Epidermal melanocyte (primary cell): ENCODE measurements at regions not wholly inside any gene's neighbourhood (a gene's known extent, or its start where the extent isn't known, plus 50 kb on each side); places are given as distances from the start of the nearest gene placed in this dataset.

Source experiments
- DNase-seq: peaks from one replicate; pipeline ENCODE4 v3.0.0; 2011; ENCODE audit warnings: low spot score; ENCODE audit not compliant: insufficient read length

DNA sequence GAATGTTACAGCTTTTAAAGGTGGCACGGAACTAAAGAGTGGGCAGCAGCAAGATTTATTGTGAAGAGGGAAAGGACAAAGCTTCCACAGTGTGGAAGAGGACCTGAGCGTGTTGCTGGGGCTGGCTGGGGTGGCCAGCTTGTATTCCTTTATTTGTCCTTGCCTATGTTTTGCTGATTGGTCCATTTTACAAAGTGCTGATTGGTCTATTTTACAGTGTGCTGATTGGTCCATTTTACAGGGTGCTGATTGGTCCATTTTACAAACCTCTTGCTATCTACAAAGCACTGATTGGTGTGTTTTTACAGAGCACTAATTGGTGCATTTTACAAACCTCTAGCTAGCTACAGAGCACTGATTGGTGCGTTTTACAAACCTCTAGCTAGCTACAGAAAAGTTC, 109.7 kb upstream of the DDX18 start:
- no peak for DNase-seq

DNA sequence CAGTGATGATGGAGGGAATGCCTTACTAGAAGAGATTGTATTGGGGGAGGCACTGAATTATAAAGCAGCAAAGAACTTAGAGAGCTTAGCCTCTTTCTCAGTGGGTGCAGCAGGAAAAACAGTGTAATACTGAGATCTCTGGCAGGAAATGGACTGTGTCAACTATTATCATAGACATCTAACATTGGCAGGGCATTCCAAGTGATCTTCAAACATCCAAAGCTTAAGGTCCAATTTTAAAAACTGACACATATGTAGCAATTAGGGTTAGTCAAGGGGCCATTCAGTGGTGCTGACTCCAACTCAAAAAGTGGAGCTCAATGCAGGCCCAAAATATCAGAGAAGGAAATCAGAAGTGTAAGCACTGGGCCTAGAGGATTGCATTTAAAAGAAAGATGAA, 106.6 kb upstream of the DDX18 start:
- DNase-seq = no peak

DNA sequence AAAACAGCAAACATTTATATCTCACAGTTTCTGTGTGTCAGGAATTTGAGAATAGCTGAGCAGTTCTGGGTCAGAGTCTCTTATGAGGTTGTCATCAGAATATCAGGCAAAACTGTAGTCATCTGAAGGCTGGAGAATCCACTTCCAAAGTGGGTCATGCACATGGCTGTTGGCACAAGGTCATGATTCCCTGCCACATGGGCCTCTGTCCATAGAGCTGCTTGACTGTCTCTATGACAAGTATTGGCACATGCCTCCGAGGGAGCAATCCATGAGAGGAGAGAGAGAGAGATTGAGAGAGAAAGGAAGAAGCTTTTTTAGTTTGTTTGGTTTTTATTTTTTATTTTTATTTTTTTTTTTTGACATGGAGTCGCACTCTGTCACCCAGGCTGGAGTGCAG, 101.8 kb upstream of the DDX18 start:
- no peak for DNase-seq

DNA sequence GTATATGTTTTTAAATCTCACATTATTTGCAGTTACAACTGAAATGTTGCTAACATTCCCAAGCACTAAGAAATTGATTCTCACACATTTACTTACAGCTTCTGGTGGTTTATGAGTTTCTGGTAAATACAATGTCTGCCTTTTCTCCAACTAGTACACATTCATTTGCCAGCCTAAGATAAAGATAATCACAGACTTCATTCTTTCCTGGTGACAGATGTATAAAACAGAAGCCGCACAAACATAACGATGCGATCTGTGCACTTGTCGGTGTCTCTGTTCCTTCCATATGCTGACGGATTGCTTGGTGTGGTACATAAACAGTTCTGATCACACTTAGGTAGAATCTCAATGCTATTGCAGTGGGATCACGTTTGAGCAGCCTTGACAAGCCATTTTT, 100.4 kb upstream of the DDX18 start:
- no peak for DNase-seq

DNA sequence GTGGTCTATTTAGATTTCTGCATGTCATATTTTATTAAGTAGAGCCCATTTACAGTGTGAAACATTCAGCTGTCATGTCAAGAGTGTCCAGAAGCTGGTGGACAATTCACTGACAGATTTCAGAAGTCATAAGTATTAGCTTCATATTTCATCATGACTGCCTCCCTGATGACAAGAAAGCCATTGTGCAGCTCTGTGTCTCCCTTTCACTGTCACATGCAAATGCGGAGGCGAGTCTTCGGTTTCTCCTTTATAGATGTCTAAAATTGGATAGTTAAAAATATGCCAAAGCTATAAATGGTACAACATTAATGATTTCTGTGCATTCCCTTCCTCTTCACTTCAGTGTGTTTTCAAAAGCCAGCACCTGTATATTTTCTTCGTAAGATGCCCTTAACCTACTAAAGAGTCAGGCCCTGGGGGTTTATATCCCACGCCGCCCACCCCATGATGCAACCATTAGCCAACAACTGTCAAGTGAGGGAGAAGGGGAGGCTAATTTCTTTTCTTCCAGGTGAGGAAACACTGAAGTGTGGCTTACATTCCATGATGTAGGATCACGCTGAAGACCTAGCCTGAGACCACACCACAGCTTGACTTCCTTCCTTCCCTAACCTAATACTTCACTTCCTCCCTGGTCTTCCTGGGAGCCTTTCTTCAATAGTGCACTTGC, 99.6 kb upstream of the DDX18 start:
- DNase-seq = no peak

DNA sequence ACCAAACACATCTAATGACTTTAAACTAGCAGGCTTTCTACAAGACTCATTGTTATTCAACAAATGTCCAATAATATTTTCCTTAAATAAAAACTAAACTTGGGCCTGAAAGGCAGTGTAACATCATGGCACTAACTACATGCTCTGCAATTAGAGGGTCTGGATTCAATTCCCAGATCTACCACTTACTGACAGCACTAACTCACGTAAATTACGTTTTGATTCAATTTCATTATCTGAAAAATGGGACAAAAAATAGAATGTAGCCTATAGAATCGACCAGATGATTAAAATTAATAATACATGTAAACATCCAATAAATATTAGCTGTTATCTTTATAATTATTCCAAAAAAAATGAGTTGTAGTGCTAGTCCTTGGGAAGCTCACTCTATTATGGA, 98.0 kb upstream of the DDX18 start:
- no peak for DNase-seq

DNA sequence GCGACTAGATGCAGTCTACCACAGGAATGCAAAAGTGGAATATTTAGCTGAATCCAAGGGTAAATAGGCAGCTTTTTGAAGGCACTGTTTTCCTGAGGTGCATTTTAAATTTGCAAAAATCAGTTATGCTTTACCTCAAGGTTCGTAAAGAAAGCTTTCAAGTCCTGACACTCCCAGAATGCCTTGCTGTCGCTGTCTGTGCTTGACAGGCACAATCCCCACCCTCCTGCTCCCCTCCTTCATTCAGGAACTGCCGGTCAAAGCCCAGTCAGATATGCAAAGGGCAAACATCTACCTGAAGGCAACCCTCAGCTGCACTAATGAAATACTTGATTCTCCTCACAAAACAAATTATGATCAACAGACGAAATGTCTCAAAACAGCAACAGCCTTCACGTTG, 97.4 kb upstream of the DDX18 start:
- DNase-seq = no peak

DNA sequence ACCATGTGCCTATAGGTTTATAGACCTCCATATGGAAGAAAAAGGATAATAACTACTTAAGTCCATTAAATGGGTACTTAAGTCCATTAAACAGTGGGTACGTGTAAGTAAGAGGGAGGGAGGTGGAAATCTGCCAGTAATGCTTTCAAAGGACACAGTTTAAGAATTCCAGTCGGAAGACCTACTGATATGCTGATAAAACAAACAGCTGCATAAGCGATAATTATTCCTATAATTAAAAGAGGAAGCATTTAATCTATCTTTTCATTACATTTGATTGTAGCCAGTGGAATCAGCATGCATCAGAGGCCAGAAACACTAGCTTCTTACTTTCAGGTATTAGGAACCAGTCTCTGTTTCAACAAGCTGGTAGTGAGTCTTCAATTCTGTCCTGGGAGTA, 96.4 kb upstream of the DDX18 start:
- no peak for DNase-seq

DNA sequence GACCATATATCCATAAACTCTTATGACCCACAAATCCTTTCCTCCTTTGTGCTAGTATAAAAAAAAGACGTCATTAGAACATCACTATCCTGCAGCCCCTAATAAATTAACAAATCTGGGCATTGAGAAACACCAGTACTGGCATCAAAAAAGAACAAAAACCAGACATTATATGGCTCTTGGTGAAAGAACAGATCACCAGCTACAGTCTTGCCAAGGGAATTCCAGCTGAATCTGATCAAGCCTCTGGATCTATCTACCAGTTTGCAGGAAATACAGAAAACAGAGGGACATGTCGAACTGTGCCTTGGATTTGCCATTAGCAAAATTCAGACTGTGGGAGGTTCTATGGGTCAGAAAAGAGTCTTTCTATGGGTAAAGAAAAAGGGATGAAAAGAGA, 93.7 kb upstream of the DDX18 start:
- no peak for DNase-seq

DNA sequence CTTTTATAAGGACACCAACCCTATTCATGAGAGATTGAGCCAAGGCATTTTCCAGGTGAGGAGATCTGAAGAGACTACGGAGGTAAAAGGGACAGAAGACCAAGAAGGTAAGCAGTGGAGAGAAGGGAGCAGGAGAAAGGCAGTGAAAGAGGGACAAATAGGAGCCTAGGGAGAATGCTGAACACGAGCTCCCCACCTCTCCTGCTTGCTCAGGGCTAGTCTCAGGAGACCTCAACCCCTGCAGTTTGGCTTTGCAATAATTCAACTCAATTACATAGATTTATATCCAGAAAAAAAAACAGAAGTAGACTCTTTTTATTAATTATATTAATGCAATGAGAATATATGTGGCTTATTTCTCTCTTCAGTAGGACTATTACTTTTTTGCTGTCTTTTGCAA, 91.0 kb upstream of the DDX18 start:
- DNase-seq = no peak

DNA sequence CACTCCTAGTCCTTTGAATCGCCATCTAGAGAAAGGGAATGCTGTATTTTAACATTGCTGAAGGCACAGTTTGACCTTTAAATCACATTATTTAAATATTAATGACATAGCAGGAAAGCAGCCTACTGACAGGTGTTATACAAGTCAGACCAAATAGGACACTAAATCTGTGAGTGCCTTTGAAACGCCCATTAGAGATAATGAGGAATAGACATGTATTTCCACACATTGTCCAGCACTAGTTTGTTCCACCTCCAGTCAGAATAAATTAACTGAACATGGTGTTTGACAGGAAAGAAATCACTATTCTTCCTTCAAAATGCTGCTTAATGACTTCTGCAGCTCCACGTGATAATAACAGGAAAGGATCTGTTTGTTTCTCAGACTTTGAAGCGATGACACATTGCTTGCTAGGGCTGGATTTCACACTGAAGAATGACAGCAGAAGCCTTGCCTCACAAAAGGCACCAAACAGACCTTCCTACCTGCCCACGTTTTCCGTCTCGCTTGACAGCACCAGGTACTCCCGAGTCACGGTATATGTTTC, 90.5 kb upstream of the DDX18 start:
- DNase-seq = no peak

DNA sequence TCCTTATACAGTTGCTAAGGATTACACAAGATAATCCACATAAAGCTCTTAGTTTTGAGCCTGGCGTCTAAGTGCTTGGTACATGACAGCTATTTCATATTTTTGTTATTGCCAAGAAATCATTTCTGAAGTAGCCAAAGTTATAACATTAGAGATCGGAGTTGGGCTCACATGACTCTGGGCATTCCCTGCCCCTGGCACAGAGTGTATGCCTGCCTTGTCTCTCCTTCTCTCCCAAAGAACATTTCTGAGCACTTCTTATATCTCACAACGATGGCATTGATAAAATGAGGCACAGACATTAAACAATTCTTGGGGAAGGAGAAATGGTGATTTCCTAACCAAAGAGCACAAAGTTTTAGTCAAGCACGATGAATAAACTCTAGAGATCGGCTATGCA, 87.7 kb upstream of the DDX18 start:
- DNase-seq = peak; percentile 63

DNA sequence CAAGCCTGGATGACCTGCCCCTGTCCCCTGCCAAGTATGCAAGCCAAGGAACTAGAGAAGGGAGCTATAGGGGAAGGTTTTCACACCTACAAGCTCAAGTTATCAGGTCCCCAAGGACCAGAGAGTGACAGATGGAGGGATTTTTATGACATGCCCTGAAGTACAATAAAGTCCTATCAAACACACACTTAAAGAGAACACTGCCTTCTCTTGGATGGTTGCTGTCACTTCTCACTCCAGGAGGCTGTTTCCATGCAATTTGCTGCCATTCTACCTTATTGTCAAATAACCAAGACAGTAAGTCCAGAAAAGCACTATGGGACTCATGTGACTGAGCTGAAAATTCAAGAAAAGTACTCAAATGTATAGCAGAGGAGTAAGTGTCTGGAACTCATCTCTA, 76.6 kb upstream of the DDX18 start:
- no peak for DNase-seq

DNA sequence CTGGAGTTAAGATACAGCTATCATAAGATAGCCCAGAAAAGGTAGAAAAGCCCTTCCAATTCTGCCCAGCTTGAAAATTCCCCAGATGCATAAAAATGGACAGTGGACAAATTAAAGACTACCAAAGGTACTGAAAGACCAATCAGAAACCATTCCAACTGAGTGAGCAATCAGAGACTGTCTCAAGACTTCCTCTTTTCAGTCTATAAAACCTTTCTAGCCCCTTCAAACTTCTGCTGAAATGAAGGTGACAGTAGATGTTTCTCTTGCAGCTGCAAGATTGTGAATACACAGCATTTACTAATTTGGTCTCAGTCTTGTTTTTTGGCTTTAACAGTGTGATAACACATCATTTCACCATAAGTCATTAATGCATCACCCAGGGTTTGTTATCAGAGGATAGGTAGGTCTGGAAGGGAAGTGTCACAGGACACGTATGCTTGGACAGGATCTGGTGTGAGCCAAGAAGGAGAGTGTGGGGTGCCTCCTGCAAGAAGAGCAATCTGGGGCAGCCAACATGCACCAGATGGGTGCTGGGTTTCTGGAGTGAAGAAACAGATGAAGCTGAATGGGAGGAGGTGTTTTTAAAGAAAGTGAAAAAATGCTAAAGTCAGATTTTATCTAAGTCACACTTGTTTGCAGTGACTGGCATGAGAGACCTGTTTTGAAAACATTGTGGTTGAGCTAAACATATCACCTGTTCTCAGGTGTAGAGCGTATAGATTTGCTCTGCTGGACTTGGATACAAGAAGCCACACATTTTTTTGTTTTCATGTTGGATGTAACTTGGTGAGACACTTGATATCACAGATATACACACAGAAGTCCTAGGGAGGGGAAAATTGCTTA, 75.3 kb upstream of the DDX18 start:
- no peak for DNase-seq

DNA sequence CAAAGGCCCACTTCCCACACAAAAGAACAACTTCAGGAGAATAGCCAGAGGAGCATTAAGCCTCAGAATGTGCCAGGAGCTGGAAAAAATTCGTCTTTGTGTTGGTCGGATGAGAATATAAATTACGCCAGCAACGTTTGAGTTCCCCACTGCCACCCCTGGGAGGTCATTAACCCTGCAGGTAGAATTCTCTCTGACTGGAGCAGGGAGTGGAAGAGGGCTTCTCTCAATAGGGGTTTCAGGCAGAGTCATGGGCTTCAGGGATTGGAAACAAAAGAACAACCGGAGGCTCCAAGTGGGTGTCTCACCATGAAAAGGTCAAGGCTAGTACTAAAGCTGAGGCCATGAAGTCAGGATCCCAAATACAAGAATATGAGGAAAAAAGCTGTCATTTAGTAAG, 69.0 kb upstream of the DDX18 start:
- no peak for DNase-seq

DNA sequence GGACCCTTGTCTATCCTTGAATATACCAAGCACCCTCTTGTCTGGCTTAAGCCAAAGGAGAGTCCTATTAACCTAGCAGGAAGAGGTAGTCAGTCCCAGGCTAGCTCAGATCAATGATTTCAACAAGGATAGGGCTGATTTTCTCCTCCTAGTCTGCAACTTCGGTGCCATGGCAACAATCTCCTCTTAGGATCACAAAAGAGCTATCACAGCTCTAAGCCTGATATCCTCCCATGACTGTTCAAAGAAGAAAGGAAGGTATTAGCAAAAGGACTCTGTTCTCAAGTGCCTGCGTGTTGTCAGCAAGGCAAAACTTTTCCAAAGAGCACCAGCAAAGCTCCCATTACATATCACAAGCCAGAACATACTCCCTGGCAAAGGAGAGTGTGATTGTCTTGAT, 58.7 kb upstream of the DDX18 start:
- no peak for DNase-seq

DNA sequence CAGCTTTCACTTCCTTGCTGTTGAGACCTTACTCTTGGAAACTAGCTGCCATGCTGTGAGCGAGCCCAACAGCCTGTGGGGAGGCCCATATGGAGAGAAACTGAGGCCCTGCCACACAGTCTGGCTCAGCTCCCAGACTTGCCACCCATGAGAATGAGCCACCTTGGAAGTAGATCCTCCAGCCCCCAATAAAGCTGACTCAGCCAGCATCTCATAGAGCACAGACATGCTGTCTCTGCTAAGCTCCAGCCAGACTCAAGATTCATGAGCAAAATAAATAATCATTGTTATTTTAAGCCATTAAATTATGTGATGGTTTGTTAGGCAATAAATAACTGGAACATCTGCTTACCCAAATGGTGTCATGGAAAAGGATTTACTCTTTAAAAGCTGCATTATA, 53.6 kb upstream of the DDX18 start:
- DNase-seq = no peak

DNA sequence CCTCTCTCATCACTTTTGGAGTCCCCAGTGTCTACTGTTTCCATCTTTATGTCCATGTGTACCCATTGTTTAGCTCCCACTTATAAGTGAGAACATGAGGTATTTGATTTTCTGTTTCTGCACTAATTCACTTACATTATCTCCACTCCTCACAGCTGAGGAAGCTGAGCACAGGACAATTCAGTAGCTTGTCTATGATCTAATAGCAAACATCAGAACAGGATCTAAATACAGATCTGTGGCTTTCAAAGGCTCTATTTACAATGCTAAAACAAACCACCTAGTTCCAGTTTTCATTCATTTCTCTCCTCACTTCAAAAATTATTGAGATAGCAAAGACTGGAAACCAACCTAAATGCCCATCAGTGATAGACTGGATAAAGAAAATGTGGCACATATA, 52.0 kb upstream of the DDX18 start:
- no peak for DNase-seq

DNA sequence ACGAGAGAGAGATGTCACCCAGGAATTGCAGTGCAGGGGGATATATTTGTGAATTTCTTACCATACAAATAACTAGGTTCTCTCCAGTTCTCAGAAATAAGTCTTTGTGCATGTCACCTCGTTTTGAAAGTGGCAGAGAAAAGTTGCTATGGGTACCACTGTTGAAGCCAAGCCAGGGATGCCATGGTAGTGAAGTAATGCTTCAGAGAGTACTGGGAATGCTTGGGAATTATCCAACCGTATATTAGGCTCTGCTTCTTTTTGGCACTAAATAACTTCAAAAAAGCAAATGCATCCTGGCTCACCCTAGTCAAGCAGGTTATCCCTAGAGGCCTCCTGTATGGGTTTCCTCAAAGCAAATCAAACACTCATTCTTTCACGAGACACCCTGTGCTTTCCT, 50.7 kb upstream of the DDX18 start:
- DNase-seq = no peak
